Glutamatergic neuron (in vitro differentiated cells): ENCODE measurements at regions not wholly inside any gene's neighbourhood (a gene's known extent, or its start where the extent isn't known, plus 50 kb on each side); places are given as distances from the start of the nearest gene placed in this dataset.
"Not testable (repeated sequence)": the region's sequence is repeated elsewhere in the genome, so short reads cannot be mapped to it uniquely, and the experiment has no call there.

Experiments used
- DNase-seq: peaks from one replicate; pipeline ENCODE4 v3.0.0; 2022
- H3K27ac Mint-ChIP-seq: one replicate; pipeline ENCODE4 v1.8.0; 2020; ENCODE audit warnings: mild to moderate bottlenecking, mixed read lengths, inconsistent platforms; ENCODE audit not compliant: unreplicated experiment
- H3K27me3 Mint-ChIP-seq: one replicate; pipeline ENCODE4 v1.8.0; 2020; ENCODE audit warnings: mild to moderate bottlenecking, moderate library complexity, mixed read lengths, inconsistent platforms; ENCODE audit not compliant: unreplicated experiment
- H3K36me3 Mint-ChIP-seq: one replicate; pipeline ENCODE4 v1.8.0; 2020; ENCODE audit warnings: mild to moderate bottlenecking, mixed read lengths, inconsistent platforms; ENCODE audit not compliant: unreplicated experiment
- H3K4me1 Mint-ChIP-seq: one replicate; pipeline ENCODE4 v1.8.0; 2020; ENCODE audit warnings: mild to moderate bottlenecking, low read depth, mixed read lengths, inconsistent platforms; ENCODE audit not compliant: unreplicated experiment
- H3K4me3 Mint-ChIP-seq: one replicate; pipeline ENCODE4 v1.8.0; 2020; ENCODE audit warnings: mild to moderate bottlenecking, mixed read lengths, inconsistent platforms; ENCODE audit not compliant: unreplicated experiment
- H3K9me3 Mint-ChIP-seq: one replicate; pipeline ENCODE4 v1.8.0; 2020; ENCODE audit warnings: mild to moderate bottlenecking, moderate library complexity, mixed read lengths, inconsistent platforms; ENCODE audit not compliant: unreplicated experiment
- CTCF ChIP-seq: fragments of 200-600 bp; sonication (generic); IDR thresholded peaks from one replicate; pipeline ENCODE4 v1.5.0; 2021; ENCODE audit not compliant: partially characterized antibody, unreplicated experiment

- no peak for TF ChIP-seq CTCF
- Mint-ChIP-seq H3K4me3 (no peak overlapping the region), H3K9me3 (no peaks in the 10 kb centered on the region), H3K36me3 (no peaks in the 10 kb centered on the region), H3K4me1 (no peaks in the 10 kb centered on the region), H3K27me3 (peaks cover 2% of the 10 kb centered on the region), H3K27ac (no peak overlapping the region)
- DNase-seq, result no peak
These were observed 416.1 kb downstream of the MRPL39 start for GRCh38 chr21:25191141-25191540.

- no peak for TF ChIP-seq CTCF
- H3K36me3 Mint-ChIP-seq, result no peaks in the 10 kb centered on the region
- no peak overlapping the region for H3K4me3 Mint-ChIP-seq
- H3K4me1 Mint-ChIP-seq, result no peaks in the 10 kb centered on the region
- DNase-seq, result no peak
- peaks cover 2% of the 10 kb centered on the region for H3K27me3 Mint-ChIP-seq
- no peaks in the 10 kb centered on the region for H3K9me3 Mint-ChIP-seq
- no peak overlapping the region for H3K27ac Mint-ChIP-seq
These were observed 417.8 kb downstream of the MRPL39 start for GRCh38 chr21:25189497-25189896.

GRCh38 chr21:25188677-25189079, 418.6 kb downstream of the MRPL39 start:
- H3K9me3 Mint-ChIP-seq, result no peaks in the 10 kb centered on the region

GRCh38 chr21:25186273-25186672, 421.0 kb downstream of the MRPL39 start:
- no peak for TF ChIP-seq CTCF

More at GRCh38 chr21:25188677-25189079, 418.6 kb downstream of the MRPL39 start:
- Mint-ChIP-seq H3K27ac (no peak overlapping the region), H3K4me1 (no peaks in the 10 kb centered on the region), H3K4me3 (no peak overlapping the region), H3K27me3 (no peaks in the 10 kb centered on the region), H3K36me3 (no peaks in the 10 kb centered on the region)
- DNase-seq, result no peak
- no peak for TF ChIP-seq CTCF

GRCh38 chr21:25183577-25183976, 423.7 kb downstream of the MRPL39 start:
- TF ChIP-seq CTCF, result no peak
- no peaks in the 10 kb centered on the region for H3K4me1 Mint-ChIP-seq
- no peak overlapping the region for H3K4me3 Mint-ChIP-seq
- no peaks in the 10 kb centered on the region for H3K9me3 Mint-ChIP-seq
- no peak for DNase-seq
- no peak overlapping the region for H3K27ac Mint-ChIP-seq
- no peaks in the 10 kb centered on the region for H3K27me3 Mint-ChIP-seq
- no peaks in the 10 kb centered on the region for H3K36me3 Mint-ChIP-seq

More at GRCh38 chr21:25186273-25186672, 421.0 kb downstream of the MRPL39 start:
- DNase-seq, result no peak
- no peaks in the 10 kb centered on the region for H3K9me3 Mint-ChIP-seq
- no peaks in the 10 kb centered on the region for H3K27me3 Mint-ChIP-seq
- H3K4me3 Mint-ChIP-seq, result no peak overlapping the region
- H3K36me3 Mint-ChIP-seq, result no peaks in the 10 kb centered on the region
- no peak overlapping the region for H3K27ac Mint-ChIP-seq
- no peaks in the 10 kb centered on the region for H3K4me1 Mint-ChIP-seq

GRCh38 chr21:25181690-25182089, 425.6 kb downstream of the MRPL39 start:
- not testable (repeated sequence) for H3K4me1 Mint-ChIP-seq, H3K9me3 Mint-ChIP-seq, DNase-seq, H3K4me3 Mint-ChIP-seq, H3K27me3 Mint-ChIP-seq, H3K36me3 Mint-ChIP-seq, H3K27ac Mint-ChIP-seq
